ENCODE measurements at regions not wholly inside any gene's neighbourhood (a gene's known extent, or its start where the extent isn't known, plus 50 kb on each side); places are given as distances from the start of the nearest gene placed in this dataset.
"Not testable (repeated sequence)": the region's sequence is repeated elsewhere in the genome, so short reads cannot be mapped to it uniquely, and the experiment has no call there.

DNA sequence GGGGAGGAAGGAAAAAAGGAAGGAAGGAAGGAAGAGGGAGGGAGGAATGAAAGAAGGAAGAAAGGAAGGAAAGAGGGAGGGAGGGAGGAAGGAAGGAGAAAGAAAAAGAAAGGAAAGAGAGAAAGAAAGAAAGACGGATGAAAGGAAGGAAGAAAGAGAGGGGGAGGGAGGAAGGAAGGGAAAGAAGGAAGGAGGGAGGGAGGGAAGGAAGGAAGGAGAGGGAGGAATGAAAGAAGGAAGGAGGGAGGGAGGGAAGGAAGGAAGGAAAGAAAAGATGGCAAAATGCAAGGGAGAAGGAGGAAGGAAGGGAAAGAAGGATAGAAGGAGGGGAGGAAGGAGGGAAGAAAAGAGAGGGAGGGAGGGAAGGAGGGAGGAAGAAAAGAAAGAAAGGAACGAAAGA is 257.3 kb upstream of the C16orf82 start:
- no peak overlapping the region for H3K9ac ChIP-seq (ENCODE audit: low read depth, low read length)
- no peaks in the 10 kb centered on the region for H3K4me1 ChIP-seq (ENCODE audit: control insufficient read depth, insufficient read depth, low read length)
- H3K9me3 ChIP-seq (ENCODE audit: control insufficient read depth, insufficient read depth, low read length): peaks cover 16% of the 10 kb centered on the region
- H3K4me3 ChIP-seq (ENCODE audit: low read depth, low read length): no peak overlapping the region
- no peak overlapping the region for H3K27ac ChIP-seq (ENCODE audit: low read depth, low read length)
- no peaks in the 10 kb centered on the region for H3K27me3 ChIP-seq (ENCODE audit: control insufficient read depth, insufficient read depth, low read length)
- H3K36me3 ChIP-seq (ENCODE audit: control insufficient read depth, insufficient read depth, low read length): no peaks in the 10 kb centered on the region

GRCh38 chr16:26816266-26816665 is 250.5 kb upstream of the C16orf82 start:
- Histone ChIP-seq H3K27me3 (ENCODE audit: control insufficient read depth, insufficient read depth, low read length) (no peaks in the 10 kb centered on the region), H3K36me3 (ENCODE audit: control insufficient read depth, insufficient read depth, low read length) (no peaks in the 10 kb centered on the region), H3K4me1 (ENCODE audit: control insufficient read depth, insufficient read depth, low read length) (no peaks in the 10 kb centered on the region), H3K9ac (ENCODE audit: low read depth, low read length) (no peak overlapping the region), H3K4me3 (ENCODE audit: low read depth, low read length) (no peak overlapping the region), H3K9me3 (ENCODE audit: control insufficient read depth, insufficient read depth, low read length) (peaks cover 12% of the 10 kb centered on the region), H3K27ac (ENCODE audit: low read depth, low read length) (no peak overlapping the region)

GRCh38 chr16:26816885-26817571 is 249.7 kb upstream of the C16orf82 start:
- Histone ChIP-seq H3K36me3 (ENCODE audit: control insufficient read depth, insufficient read depth, low read length) (no peaks in the 10 kb centered on the region), H3K4me1 (ENCODE audit: control insufficient read depth, insufficient read depth, low read length) (no peaks in the 10 kb centered on the region), H3K4me3 (ENCODE audit: low read depth, low read length) (no peak overlapping the region), H3K9ac (ENCODE audit: low read depth, low read length) (no peak overlapping the region), H3K27me3 (ENCODE audit: control insufficient read depth, insufficient read depth, low read length) (no peaks in the 10 kb centered on the region), H3K9me3 (ENCODE audit: control insufficient read depth, insufficient read depth, low read length) (peaks cover 12% of the 10 kb centered on the region), H3K27ac (ENCODE audit: low read depth, low read length) (no peak overlapping the region)

DNA sequence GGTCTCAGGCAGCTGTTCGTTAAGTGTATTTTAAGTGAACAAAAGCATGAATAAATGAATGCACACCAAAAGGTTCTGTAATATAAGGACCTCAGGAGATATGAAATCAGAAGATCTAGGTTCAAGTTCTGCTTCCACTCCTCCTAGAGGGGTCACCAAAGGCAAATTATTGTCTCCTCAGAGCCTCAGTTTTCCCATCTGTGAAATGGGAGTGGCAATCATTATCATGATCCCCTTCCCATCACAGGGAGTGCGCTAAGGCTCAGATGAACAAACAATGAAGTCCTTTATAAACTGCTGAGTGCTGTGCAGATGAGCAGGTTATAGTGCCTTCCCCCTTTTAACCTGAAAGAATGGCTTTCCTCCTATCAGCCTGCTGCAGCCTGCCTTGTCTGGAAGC is 248.3 kb upstream of the C16orf82 start:
- Histone ChIP-seq H3K27ac (ENCODE audit: low read depth, low read length) (no peak overlapping the region), H3K9ac (ENCODE audit: low read depth, low read length) (no peak overlapping the region)

GRCh38 chr16:26824469-26824868 is 242.3 kb upstream of the C16orf82 start:
- no peak overlapping the region for H3K4me3 ChIP-seq (ENCODE audit: low read depth, low read length)

More for the DNA sequence above, 248.3 kb upstream of the C16orf82 start:
- no peaks in the 10 kb centered on the region for H3K27me3 ChIP-seq (ENCODE audit: control insufficient read depth, insufficient read depth, low read length)
- no peaks in the 10 kb centered on the region for H3K36me3 ChIP-seq (ENCODE audit: control insufficient read depth, insufficient read depth, low read length)
- H3K4me3 ChIP-seq (ENCODE audit: low read depth, low read length): no peak overlapping the region
- no peaks in the 10 kb centered on the region for H3K4me1 ChIP-seq (ENCODE audit: control insufficient read depth, insufficient read depth, low read length)
- H3K9me3 ChIP-seq (ENCODE audit: control insufficient read depth, insufficient read depth, low read length): peaks cover 3% of the 10 kb centered on the region; the same call in 1 of the 2 replicates

GRCh38 chr16:26826500-26826899 is 240.2 kb upstream of the C16orf82 start:
- no peaks in the 10 kb centered on the region for H3K4me1 ChIP-seq (ENCODE audit: control insufficient read depth, insufficient read depth, low read length)
- no peaks in the 10 kb centered on the region for H3K36me3 ChIP-seq (ENCODE audit: control insufficient read depth, insufficient read depth, low read length)
- H3K4me3 ChIP-seq (ENCODE audit: low read depth, low read length): no peak overlapping the region
- no peak overlapping the region for H3K9ac ChIP-seq (ENCODE audit: low read depth, low read length)
- no peaks in the 10 kb centered on the region for H3K27me3 ChIP-seq (ENCODE audit: control insufficient read depth, insufficient read depth, low read length)
- H3K27ac ChIP-seq (ENCODE audit: low read depth, low read length): no peak overlapping the region
- H3K9me3 ChIP-seq (ENCODE audit: control insufficient read depth, insufficient read depth, low read length): no peaks in the 10 kb centered on the region

More at GRCh38 chr16:26824469-26824868, 242.3 kb upstream of the C16orf82 start:
- H3K36me3 ChIP-seq (ENCODE audit: control insufficient read depth, insufficient read depth, low read length): no peaks in the 10 kb centered on the region
- no peaks in the 10 kb centered on the region for H3K4me1 ChIP-seq (ENCODE audit: control insufficient read depth, insufficient read depth, low read length)
- no peaks in the 10 kb centered on the region for H3K9me3 ChIP-seq (ENCODE audit: control insufficient read depth, insufficient read depth, low read length)
- no peak overlapping the region for H3K27ac ChIP-seq (ENCODE audit: low read depth, low read length)
- no peak overlapping the region for H3K9ac ChIP-seq (ENCODE audit: low read depth, low read length)
- no peaks in the 10 kb centered on the region for H3K27me3 ChIP-seq (ENCODE audit: control insufficient read depth, insufficient read depth, low read length)

GRCh38 chr16:26827386-26827785 is 239.3 kb upstream of the C16orf82 start:
- no peaks in the 10 kb centered on the region for H3K36me3 ChIP-seq (ENCODE audit: control insufficient read depth, insufficient read depth, low read length)
- H3K4me3 ChIP-seq (ENCODE audit: low read depth, low read length): no peak overlapping the region
- no peak overlapping the region for H3K27ac ChIP-seq (ENCODE audit: low read depth, low read length)
- no peak overlapping the region for H3K9ac ChIP-seq (ENCODE audit: low read depth, low read length)
- no peaks in the 10 kb centered on the region for H3K4me1 ChIP-seq (ENCODE audit: control insufficient read depth, insufficient read depth, low read length)
- H3K27me3 ChIP-seq (ENCODE audit: control insufficient read depth, insufficient read depth, low read length): no peaks in the 10 kb centered on the region
- no peaks in the 10 kb centered on the region for H3K9me3 ChIP-seq (ENCODE audit: control insufficient read depth, insufficient read depth, low read length)

DNA sequence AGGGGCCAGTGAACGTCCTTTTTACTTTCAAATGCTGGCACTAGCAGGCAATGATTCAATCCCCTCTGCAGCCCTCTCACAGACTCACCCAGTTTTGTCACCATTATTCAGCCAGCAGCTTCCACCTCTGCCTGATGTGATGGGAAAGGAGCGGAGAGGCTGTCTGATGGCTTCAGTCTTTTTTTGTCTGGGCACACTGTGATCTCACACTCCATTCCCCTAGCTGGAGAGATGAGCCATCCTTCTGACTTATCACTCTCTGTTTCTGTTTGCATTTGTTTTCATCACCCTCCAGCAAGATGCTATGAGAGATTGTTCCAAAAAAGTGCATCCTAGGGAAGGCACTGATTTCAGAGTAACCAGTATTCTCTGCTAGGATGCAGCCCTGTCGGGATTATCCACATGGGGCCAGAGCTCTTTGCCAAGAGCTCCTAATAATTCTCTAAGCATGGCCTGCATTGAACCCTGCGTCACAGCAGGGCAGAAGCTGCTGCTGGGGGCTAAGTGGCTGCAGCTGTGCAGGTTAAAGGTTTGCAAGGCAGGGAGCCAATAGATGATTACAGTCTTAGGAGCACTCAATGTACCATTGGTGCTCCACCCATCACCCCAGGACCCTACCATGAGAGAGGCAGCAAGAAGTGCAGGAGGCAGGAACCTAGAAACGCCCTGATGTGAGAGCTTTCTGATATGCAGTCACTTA is 236.1 kb upstream of the C16orf82 start:
- Histone ChIP-seq H3K4me1 (ENCODE audit: control insufficient read depth, insufficient read depth, low read length) (no peaks in the 10 kb centered on the region), H3K9me3 (ENCODE audit: control insufficient read depth, insufficient read depth, low read length) (no peaks in the 10 kb centered on the region), H3K27me3 (ENCODE audit: control insufficient read depth, insufficient read depth, low read length) (no peaks in the 10 kb centered on the region), H3K27ac (ENCODE audit: low read depth, low read length) (peak overlapping the region; percentile 26), H3K9ac (ENCODE audit: low read depth, low read length) (no peak overlapping the region), H3K4me3 (ENCODE audit: low read depth, low read length) (no peak overlapping the region), H3K36me3 (ENCODE audit: control insufficient read depth, insufficient read depth, low read length) (no peaks in the 10 kb centered on the region)

- not testable (repeated sequence) for H3K9ac ChIP-seq (ENCODE audit: low read depth, low read length); H3K4me3 ChIP-seq (ENCODE audit: low read depth, low read length); H3K36me3 ChIP-seq (ENCODE audit: control insufficient read depth, insufficient read depth, low read length); H3K4me1 ChIP-seq (ENCODE audit: control insufficient read depth, insufficient read depth, low read length); H3K9me3 ChIP-seq (ENCODE audit: control insufficient read depth, insufficient read depth, low read length); H3K27ac ChIP-seq (ENCODE audit: low read depth, low read length); H3K27me3 ChIP-seq (ENCODE audit: control insufficient read depth, insufficient read depth, low read length)
Measured at GRCh38 chr16:26836114-26836513, 230.6 kb upstream of the C16orf82 start.

DNA sequence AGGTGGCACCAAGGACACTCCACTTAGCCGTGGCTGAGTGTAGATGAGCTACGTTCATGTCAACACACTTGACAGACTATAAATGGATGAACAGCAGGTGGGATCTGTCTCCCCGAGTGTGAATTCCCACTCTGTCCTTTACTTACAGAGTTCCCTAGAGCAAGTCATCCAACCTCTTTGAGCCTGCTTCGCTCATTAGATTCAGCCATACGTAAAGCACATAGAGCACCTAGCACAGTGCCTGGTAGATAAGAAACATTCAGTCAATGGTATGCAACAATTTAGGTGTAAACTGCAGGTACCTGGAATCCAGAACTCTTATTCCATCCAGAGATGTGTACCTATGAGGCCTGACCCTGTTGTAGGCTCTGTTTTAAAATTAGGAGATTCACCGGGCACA is 227.8 kb upstream of the C16orf82 start:
- H3K9ac ChIP-seq (ENCODE audit: low read depth, low read length): no peak overlapping the region
- H3K9me3 ChIP-seq (ENCODE audit: control insufficient read depth, insufficient read depth, low read length): peaks cover 7% of the 10 kb centered on the region; the same call in 1 of the 2 replicates
- no peaks in the 10 kb centered on the region for H3K4me1 ChIP-seq (ENCODE audit: control insufficient read depth, insufficient read depth, low read length)
- no peaks in the 10 kb centered on the region for H3K27me3 ChIP-seq (ENCODE audit: control insufficient read depth, insufficient read depth, low read length)
- no peaks in the 10 kb centered on the region for H3K36me3 ChIP-seq (ENCODE audit: control insufficient read depth, insufficient read depth, low read length)
- no peak overlapping the region for H3K4me3 ChIP-seq (ENCODE audit: low read depth, low read length)
- H3K27ac ChIP-seq (ENCODE audit: low read depth, low read length): no peak overlapping the region

DNA sequence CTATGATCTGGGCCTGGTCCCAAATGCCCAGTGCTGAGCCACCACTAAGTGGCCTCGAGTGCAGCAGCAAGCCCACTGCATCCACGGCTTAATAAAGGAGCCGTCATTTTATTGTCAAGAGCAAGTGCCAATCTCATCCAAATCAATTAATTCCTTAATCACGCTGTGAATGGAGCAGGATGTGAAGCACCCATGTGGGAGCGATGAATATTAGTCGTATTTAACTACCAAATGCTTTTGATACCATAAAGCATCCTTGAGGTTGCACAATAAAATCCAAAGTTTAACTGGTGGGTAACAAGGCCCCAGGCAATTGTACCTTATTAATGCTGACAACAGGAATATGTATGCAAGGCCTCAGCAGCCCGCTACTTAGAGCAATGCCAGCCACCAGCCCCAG is 226.0 kb upstream of the C16orf82 start:
- no peak overlapping the region for H3K4me3 ChIP-seq (ENCODE audit: low read depth, low read length)
- no peaks in the 10 kb centered on the region for H3K27me3 ChIP-seq (ENCODE audit: control insufficient read depth, insufficient read depth, low read length)
- H3K27ac ChIP-seq (ENCODE audit: low read depth, low read length): no peak overlapping the region
- peaks cover 7% of the 10 kb centered on the region; the same call in 1 of the 2 replicates for H3K9me3 ChIP-seq (ENCODE audit: control insufficient read depth, insufficient read depth, low read length)
- H3K36me3 ChIP-seq (ENCODE audit: control insufficient read depth, insufficient read depth, low read length): no peaks in the 10 kb centered on the region
- H3K4me1 ChIP-seq (ENCODE audit: control insufficient read depth, insufficient read depth, low read length): no peaks in the 10 kb centered on the region
- H3K9ac ChIP-seq (ENCODE audit: low read depth, low read length): no peak overlapping the region

Measured in HUES48 (cell line).